ENCODE measurements at regions not wholly inside any gene's neighbourhood (a gene's known extent, or its start where the extent isn't known, plus 50 kb on each side); places are given as distances from the start of the nearest gene placed in this dataset.

DNA sequence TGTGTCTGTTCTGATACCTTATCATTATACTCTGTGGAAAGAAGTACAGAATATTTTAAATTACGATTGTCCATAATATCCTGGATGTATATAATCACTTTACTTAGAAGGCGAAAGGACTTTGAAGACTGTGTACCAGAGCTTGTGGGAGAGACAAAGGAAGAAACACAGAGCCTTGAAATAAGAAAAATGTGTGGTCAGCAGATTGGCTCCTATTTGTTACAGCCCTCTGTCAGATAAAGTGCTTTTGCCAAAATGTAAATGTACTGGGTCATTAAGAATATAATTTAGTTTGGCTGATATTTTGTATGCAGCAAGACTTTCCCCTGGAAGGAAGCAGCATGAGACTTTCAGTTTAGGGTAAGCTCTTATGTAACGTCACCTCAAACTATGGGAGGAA is 443.1 kb downstream of the CCDC85A start:
- no peak for DNase-seq

DNA sequence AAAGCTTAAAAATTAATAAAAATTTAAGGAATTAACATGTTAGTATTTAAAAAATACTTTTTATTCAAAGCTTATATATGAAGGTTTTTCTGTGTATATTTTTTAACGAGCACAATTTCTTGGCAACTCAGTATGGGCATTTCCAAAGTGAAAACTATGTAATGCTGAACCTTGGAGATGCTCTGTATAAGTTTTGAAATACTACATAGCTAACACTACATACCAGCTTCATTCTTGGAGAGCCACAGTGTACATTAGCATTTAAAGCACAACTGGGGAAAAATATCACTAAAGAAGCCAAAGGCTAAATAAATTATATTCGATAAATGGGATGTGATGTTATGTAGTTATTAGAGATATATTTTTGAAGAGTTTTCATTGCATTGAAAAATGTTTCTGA is 446.5 kb downstream of the CCDC85A start:
- DNase-seq: no peak

DNA sequence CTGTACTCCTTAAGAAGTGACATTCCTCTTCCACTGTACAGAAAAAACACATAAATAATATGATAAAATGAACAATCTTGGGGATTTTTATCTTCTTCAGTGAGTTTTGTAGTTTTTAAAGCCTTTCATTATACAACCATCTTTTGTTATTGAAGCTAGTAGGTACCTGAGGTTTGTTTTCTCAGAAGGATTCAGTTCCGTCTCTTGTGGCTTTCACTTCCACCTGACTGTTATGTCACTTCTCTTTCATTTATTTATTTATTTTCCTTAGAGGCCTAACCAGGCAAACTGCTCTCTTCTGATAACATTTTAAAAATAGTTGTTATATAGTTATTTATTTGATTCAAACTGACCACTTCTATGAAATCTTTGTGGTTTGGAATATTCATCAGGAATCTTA is 464.2 kb downstream of the CCDC85A start:
- no peak for DNase-seq

DNA sequence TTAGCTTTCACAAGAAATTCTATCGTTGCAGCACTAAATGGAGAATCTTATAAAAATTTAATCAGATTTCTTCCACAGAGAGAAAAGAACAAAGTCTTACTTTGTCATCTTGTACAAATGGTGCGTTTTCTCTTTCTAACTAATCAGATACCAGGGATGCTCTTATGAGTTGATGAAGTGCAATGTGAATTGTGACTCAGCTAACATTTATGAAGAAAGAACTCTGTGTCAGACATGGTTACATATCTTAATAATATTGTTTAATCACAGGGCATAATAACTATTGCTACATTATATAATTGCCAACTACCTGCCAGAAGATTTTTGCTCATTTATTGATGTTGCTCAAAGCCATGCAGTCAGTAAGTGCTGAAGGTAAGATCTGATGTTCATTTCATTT is 465.0 kb downstream of the CCDC85A start:
- DNase-seq: no peak

DNA sequence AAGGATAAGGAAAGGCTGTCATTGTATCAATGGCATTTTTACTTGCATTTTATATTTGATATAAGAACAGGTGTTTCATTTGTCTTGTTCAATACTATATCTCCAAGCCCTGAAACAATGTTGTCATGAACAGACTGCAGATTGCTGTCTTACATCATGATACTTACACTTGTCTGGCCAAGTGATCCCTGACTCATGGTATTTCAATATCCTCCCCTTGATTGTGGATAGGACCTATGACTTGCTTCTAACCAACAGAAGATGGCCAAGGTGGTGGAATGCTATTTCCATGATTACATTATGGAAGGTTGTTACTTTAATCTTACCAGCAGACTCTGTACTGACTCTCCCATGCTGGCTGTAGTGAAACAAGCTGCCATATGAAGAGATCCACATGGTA is 471.1 kb downstream of the CCDC85A start:
- DNase-seq: no peak

DNA sequence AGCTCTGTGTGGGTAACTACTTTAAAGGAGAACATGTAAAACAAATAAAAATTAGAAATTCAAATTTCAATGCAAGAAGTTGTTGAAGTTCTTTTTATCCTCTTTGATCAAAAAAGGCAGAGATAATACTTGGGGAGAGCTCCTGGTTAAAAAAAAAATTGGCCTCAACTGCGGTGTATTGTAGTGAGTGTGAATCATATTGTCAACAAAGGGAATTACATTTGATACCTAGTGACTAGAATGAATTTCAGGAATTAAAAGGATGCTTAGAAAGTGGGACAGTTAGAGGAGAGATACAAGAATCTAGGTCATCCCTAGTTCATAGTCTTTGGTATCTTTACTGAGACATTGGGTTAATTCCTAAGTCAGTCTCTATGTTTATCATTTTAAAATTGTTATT is 473.0 kb downstream of the CCDC85A start:
- no peak for DNase-seq

DNA sequence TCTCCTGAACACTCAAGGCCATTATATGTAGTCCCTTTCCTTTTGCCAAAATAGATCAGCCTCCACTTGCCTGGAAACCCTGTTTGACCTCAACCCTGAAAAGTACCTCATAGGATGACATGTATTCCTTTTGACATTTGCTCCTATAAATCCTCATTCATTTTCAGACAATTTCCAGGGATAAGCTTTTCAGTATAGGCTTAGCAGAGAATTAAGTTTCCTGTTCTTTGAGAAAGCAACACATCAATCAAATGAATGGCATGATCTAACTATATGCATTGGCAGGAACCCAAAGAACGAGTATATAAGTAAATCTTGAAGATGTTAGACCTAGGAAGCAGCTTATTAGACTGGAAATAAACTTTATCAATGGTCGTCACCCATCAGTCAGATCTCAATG is 483.0 kb downstream of the CCDC85A start:
- DNase-seq: no peak

DNA sequence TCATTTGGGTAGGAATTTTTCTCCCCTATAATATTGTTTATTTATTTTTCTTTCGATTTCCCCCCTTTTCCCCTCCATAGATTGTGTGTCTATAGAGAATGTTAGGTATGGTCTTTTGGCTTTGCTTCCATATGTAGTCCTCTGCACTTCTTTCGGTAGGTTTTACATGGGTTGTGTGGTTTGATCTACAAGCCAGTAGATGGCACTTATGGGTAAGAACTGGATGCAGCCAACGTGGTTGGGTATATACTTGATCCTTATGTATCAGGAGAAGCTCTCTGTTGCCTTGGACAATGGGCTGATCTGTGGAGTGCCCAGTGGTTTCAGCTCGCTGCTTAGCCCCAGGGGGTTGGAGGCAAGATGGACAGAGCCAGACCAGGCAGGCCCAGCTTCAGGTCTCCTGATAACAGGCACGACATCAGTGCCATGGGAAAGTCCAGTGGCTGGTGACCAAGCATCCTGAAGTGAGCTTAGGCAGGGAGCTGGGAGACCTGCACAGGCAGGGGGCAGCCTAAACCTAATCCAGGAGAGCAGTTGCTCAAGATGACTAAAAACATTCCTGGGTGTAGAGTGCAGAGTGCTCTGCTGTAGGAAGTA is 488.3 kb downstream of the CCDC85A start:
- no peak for DNase-seq

DNA sequence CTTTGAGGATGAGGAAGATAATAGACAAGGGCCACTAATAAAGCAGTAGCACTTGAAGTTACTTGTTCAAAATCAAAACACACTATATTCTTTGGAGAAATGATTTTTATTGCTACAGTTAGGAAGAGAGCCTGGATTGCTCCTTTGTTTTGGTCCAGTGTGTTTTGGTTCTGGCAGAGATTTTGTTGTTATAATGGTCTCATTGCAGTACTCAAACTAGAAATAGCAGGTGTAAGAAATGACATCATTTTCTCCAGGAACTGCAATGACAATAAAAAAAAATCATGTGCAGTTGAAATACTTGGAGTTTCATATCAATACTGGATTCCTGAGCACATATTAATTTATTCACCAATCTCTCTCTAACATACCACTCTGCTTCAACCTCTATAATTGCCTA is 490.3 kb downstream of the CCDC85A start:
- DNase-seq: no peak

DNA sequence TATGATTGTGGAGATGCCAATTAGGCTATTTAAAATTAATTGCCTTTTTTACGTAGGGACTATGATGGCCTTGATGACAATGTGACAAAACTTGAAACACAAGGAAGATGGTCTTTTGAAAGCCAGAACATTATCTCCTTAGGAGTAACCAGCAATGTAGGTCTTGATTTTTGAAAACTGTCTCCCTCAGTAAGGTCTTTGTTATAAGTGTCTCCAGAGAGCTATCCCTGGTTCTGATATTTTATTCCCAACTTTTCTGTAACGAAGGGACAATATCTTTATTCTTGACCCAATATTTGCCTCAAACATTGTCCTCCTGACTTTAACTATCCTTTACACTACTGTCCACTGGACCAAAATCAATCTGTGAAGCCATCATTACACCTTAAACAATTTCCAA is 493.2 kb downstream of the CCDC85A start:
- no peak for DNase-seq

DNA sequence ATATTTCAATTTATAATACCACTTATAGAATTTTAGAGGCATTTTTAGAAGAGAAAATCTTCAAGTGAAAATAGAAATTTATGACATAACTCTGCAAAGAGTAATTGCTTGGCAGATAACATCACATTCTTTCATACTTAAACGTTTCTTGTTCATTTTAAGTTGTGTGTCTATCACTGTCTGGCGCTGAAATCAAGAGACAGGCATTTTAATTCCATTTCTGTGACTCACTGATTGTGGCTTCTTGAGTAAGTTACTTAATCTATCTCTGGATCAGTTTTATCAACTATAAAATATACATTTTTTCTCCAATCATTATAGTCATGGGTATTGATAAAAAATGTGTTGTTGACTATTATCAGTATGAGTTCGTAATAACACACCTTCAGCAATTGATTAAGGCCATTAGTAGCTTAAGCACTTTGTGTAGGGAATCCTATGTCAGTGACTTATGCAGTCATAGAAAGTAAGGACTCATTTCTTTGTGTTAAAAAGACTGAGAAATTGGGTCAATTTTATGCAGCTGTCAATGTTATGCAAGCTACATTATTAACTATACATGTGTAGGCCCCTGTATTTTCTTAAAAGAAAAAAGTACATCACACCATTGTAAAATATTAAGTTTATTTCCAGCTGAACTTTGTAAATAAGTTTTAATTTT is 497.3 kb downstream of the CCDC85A start:
- DNase-seq: no peak

DNA sequence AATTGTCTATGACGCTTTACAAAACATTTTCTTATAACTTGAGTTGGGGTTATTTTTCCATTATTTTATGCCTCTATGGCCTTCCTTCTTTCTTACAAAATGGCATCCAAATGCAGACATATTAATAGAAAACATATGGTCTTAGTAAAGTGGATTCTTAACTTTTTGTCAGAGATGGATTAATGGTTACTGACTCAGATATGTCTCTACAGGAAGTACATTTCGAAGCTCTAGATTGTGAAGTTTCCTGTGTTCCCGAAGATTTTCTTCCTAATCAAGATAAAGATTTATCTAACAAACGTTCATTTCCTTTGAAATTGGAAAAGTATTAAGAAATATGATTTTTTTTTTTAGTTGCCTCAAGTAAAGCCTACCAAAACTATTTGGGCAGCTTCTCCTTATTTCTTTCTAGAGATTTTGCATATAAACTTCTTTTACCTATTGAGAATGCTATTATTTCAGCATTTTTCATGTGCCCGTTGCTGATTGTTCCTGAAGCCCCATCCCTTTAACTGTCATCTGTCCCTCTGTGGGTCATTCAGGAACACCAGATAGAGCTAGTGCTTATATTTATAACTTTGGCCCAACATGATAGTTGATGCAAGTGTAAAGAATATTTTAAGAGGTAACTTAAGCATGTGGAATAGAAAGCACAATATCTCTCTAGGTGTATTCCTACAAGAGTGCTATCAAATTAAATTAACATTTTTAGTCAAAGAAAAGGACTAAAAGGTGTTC is 498.0 kb downstream of the CCDC85A start:
- no peak for DNase-seq

DNA sequence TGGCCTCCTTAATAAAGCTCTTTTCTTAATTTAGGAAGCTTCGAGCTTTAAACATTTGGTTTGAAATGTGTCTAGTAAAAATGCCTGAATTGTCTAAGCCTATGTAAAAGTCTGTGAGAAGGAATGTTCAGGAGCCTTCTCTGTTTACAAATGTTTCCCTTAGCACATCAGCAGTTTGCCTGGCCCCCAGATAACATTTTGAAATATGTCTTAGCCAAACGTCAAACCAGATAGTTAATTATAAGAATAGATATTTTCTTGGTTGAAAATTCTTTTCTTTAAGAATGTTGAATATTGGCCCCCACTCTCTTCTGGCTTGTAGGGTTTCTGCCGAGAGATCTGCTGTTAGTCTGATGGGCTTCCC is 498.6 kb downstream of the CCDC85A start:
- DNase-seq: no peak

DNA sequence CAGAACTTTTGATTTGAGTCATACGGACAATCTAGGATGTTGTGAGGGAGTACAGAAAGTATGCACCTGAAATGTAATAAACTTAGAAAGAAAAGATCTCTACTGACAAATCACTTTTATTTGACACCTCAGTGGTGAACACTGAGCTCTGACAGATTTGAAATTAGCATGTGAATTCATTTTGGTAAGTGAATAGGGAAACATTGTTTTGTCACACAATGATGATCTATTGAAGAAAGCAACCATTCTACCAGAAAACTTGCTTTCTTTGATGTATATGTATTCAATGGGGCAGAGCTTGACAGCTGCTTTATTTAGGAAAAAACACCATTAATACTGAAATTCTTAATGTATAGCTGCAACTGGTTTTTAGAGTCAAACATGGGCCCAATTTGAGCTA is 500.5 kb downstream of the CCDC85A start:
- DNase-seq: no peak

DNA sequence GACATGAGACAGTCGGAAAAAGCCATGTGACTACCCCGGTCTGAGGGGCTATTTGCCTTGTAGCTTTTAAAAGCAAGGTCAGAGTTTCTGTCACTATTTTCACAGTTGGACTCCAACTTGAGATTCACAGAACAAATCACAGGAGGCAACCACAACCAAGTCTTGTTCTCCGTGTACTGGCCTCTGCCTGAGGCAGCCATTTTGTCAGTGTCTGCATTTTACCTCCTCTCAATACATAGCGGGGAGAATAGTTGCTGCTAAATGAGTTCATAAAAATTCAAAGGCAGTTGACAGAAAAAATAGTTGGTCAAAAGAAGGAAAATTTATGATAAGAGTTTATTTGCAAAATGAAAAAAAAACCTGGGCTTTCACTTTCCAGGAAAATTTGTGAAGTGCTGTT is 501.4 kb downstream of the CCDC85A start:
- DNase-seq: no peak

DNA sequence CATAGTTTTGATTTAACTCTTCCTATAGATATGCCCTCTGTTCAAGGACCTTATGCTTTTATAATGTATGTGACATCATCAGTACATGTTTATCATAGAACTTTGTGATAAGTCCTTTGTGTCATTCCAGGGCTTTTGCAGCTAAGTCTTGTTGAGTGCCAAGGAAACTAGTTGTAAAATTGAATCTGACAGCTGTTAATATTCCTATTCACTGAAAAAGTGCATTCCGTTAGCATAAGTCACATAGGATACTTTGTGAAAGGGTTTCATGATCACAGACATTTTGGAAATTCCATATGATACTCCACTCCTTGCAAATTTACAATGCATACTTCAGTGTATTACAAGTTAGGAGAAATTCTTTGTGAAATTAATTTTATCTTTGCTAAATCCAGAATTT is 503.4 kb downstream of the CCDC85A start:
- DNase-seq: no peak

DNA sequence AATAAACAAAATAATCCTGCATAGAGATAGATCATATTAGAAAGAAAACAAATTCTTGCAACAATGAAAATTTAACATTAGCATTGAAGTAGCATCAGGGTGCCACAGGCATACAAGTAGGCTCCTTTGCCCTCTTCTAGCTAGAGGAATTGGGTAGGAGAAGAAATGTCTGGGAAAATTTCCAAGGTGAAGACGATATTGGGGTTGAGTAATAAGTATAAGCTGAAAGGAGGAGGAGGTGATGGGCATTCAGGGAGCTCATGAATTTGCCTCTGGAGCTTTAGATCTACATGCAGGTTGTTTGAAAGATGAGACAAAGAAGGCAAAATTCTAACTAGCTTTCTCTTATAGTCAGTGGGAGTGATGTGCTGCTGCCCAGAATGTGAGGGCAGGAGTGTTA is 504.9 kb downstream of the CCDC85A start:
- DNase-seq: no peak

DNA sequence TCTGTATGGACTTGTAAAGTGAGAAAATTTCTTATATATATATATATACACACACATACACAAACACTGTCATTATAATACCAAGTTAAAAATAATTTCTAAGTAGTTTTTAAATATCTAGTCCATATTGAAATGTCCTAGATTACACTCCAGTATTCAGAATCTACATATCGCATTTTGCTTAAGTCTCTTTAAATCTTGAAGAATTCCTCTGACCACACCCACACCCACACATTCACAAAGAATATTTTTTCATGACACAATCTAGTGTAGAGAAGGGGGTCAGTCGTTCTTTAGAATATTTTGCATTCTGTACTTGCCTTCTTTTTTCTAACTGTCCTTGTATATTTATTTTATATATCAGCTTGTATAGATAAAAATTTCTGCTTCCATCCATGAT is 509.7 kb downstream of the CCDC85A start:
- no peak for DNase-seq

DNA sequence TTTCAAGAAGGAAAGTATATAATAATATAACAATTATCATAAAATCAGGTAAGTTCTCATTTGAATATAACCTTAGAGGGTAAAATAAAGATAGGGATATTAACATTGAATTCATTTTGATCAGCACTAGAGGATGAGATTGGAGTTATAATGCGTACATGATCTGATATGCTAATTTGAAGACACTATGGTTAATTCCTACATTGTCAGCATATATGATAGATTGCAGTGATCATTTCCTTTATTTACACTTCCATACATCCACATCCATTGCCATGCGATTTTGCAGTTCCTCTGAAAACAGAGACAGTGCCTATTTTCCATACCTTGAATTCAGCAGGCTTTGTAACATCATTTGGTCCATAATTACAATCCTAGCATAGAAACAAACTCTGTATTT is 519.2 kb downstream of the CCDC85A start:
- DNase-seq: no peak

DNA sequence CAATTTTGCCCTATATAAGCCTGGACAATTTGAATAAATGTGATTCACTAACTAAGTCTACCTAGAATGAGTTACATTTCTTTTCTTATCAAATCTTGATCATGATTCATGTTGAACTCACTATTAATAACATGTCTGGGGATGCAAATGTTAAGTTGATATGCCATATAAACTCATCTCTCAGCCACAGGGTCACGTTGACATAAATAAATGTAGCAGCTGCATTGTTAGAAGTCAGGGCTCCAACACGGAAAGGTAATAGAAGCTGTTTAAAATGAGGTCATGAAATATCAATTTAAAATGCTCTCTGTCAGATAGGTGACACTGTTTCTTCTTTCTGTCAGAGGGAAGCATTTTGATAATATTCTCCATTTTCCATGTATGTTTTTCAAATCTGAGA is 521.9 kb downstream of the CCDC85A start:
- no peak for DNase-seq

DNA sequence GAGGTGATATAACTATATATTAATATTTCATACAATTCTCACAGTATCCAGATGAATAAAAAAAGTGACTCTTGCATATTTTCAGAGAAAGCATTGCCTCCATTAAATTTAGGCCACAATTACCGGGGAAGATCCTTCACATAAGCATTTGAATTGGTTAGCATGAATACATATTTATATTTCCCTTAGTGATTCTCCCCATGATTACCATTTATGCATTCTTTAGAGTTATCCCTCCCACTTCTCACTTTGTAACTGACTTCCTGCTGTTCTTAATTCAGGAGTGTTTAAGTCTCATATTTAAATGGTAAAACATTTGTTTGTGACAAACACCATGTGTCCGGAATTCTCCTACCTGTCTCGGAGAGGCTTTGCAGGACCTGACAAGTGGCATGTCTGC is 523.4 kb downstream of the CCDC85A start:
- no peak for DNase-seq

DNA sequence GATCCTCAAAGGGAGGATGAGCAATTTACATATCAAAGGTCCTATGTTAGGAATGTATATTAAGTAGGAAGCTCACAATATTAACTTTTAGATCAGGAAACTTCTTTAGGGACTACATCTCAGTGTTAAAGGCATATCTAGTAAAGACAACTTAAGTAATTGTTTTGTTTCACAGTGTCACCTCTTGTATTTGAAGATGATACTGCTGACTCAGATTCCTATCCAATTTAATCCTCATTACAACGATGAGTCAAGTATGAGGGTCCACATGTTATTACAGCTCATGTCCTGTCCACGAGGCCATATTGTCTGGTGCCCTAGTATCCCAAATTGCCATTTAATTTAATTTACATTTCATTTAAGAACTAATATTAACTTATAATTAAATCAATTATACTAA is 523.9 kb downstream of the CCDC85A start:
- DNase-seq: no peak

DNA sequence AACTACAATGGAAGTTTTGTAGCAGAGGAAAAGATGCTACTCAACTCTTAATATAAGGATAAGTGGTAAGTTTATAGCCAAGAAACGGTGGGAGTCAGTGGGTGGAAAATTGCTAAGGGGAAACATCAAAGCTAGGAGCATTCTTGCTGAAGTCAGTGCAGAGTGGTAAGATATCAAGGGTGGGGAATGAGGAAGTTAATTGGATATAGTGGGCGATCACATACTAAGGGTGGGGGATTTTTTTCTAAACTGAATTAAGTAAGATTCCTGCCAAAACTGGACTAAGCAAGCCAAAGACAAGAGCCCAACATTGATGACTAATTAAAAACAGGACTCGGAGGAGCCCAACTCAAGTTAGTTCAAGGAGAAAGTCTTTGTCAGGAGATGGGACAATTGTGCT is 525.4 kb downstream of the CCDC85A start:
- no peak for DNase-seq

DNA sequence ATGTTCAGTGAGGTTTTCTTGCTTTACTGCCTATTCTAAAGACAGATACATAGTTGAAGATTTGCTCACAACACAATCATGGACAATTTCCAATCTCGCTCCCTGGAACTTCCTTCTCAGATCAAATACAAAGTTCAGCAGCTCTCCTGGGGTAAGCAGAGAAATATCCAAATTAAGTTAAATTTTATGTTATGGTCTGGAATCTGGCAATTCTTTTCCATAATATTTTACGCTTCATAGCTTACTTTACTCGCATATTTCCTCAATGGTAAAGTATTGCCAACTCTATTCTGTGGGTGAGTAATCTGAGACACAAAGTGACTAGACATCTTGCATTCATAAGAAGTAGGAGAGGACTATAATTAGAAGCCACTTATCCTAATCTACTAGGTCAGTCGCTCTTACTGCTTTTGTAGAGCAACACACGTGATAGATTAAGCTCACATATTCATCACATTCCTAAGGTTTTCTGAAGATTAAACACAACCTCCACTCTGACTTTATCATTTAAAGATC is 529.4 kb downstream of the CCDC85A start:
- no peak for DNase-seq
